Adrenal gland (tissue), 5 donors: ENCODE measurements at regions not wholly inside any gene's neighbourhood (a gene's known extent, or its start where the extent isn't known, plus 50 kb on each side); places are given as distances from the start of the nearest gene placed in this dataset.

Source experiments
- POLR2A ChIP-seq, 2 donors: fragments of 450-650 bp; IDR thresholded peaks; one replicate each; pipeline ENCODE4 v1.6.1; 2017; ENCODE audit warnings: antibody characterized with exemption in 2 of 2, mild to moderate bottlenecking in 2 of 2, moderate library complexity in 1 of 2
- TF ChIP-seq, protein P1 (sequence below), 6 experiments: fragments of 450-650 bp in 4 of 6; fragments of 200-600 bp in 2 of 6; sonication (generic) in 1 of 6; IDR thresholded peaks; 1 replicate in 5 of 6; 2 replicates in 1 of 6; pipeline versions ENCODE4 v1.5.1 to v1.8.0; 2016 to 2021; ENCODE audit warnings: antibody characterized with exemption in 6 of 6, mild to moderate bottlenecking in 2 of 6, moderate library complexity in 1 of 6
- donor health status: DM: no; HTN: no; CAD: no.

DNA sequence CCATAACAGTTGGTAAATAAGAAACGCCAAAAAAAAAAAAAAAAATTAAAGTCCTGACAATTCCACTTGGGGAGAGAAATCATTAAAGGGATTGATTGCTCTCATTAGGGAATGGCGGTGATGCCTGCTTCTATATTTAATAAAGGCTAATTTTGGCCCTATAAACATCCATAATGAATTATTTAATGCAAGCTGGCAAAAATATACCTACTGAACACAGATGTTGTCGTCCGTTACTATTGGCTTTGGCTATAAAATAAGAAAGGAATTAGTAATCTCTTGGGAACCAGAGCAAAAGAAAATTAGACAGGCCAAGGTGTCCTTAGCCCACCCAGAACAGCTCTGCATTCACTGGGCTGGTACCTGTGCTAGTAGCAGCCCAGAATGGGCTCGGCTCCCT lies 717.3 kb downstream of the DIAPH3 start:
- TF ChIP-seq, protein P1, sequence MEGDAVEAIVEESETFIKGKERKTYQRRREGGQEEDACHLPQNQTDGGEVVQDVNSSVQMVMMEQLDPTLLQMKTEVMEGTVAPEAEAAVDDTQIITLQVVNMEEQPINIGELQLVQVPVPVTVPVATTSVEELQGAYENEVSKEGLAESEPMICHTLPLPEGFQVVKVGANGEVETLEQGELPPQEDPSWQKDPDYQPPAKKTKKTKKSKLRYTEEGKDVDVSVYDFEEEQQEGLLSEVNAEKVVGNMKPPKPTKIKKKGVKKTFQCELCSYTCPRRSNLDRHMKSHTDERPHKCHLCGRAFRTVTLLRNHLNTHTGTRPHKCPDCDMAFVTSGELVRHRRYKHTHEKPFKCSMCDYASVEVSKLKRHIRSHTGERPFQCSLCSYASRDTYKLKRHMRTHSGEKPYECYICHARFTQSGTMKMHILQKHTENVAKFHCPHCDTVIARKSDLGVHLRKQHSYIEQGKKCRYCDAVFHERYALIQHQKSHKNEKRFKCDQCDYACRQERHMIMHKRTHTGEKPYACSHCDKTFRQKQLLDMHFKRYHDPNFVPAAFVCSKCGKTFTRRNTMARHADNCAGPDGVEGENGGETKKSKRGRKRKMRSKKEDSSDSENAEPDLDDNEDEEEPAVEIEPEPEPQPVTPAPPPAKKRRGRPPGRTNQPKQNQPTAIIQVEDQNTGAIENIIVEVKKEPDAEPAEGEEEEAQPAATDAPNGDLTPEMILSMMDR (IDR thresholded peaks at IDR 0.05), result no peak
- TF ChIP-seq POLR2A (IDR thresholded peaks at IDR 0.05), result no peak
